KOPT-K1 (cell line): ENCODE measurements at regions not wholly inside any gene's neighbourhood (a gene's known extent, or its start where the extent isn't known, plus 50 kb on each side); places are given as distances from the start of the nearest gene placed in this dataset.

Experiments used
- H3K27ac ChIP-seq: fragments of 200-600 bp; sonication (generic); 2 replicates; pipeline ENCODE4 v1.5.1; 2016; ENCODE audit warnings: antibody characterized with exemption, mild to moderate bottlenecking, low read depth, low read length; ENCODE audit not compliant: poor library complexity, severe bottlenecking
- H3K36me3 ChIP-seq: fragments of 200-600 bp; sonication (generic); 2 replicates; pipeline ENCODE4 v1.5.1; 2017; ENCODE audit warnings: antibody characterized with exemption, mild to moderate bottlenecking, low read length, moderate library complexity; ENCODE audit not compliant: insufficient read depth
- H3K9me3 ChIP-seq: fragments of 200-600 bp; sonication (generic); 2 replicates; pipeline ENCODE4 v1.5.1; 2017; ENCODE audit warnings: antibody characterized with exemption, low read length, mild to moderate bottlenecking; ENCODE audit not compliant: insufficient read depth, poor library complexity, severe bottlenecking

DNA sequence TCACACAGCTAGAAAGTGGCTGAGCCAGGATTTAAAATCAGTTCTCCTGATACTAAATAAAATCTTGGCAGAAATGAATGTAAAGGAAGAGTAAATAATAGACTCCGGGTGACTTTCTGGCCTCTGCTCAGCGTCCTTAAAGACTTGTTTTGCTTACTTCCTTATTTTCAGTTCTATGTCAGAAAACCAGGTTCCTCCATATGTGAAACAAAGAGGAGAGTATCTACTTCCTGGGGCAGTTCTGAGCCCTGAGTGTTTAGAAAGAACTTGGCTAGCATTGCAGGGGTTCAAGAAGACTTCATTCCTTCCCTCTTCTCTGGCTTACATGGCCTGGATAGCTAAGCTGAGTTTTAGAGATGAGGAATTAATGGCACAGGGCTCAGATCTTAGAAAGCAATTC is 222.8 kb upstream of the TLE3 start:
- H3K27ac ChIP-seq = no peak overlapping the region
- no peaks in the 10 kb centered on the region for H3K9me3 ChIP-seq
- no peaks in the 10 kb centered on the region for H3K36me3 ChIP-seq

DNA sequence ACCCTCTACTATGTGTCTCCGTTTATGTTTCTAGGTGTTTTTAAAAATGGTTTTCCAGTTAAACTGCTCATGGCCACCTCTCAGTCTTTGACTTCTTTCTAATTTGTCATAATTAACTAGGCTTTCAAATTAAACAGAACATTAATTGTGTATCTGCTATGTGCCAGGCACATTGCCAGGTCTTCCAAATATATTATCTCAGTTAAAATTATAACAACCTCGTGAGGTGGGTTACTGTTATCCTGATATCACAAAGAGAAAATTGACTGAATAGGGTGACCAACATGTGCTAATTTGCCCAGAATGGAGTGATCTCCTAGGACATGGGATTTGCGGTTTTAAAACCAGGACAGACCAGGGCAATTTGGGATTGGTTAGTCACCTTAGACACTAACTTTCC is 222.4 kb upstream of the TLE3 start:
- H3K27ac ChIP-seq = no peak overlapping the region
- no peaks in the 10 kb centered on the region for H3K36me3 ChIP-seq
- no peaks in the 10 kb centered on the region for H3K9me3 ChIP-seq

DNA sequence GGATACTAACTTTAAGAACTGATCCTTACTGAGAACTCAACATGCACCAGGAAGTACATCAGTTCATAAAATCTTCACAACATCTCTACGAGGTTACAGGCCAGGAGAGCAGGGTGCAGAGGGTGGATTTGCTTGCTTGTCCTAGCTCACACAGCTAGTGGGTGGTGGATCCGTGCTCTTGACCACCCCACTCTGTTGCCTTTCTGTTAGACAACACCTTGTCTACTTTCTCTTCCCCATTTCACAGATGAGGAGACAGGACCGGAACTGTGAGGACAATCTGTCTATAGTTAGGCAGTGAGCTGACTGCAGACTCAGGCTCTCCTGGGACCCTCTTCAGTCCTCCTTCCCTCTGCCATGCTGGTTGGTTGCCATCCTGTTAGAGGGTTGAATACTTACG is 221.7 kb upstream of the TLE3 start:
- Histone ChIP-seq H3K27ac (no peak overlapping the region), H3K9me3 (no peaks in the 10 kb centered on the region)

DNA sequence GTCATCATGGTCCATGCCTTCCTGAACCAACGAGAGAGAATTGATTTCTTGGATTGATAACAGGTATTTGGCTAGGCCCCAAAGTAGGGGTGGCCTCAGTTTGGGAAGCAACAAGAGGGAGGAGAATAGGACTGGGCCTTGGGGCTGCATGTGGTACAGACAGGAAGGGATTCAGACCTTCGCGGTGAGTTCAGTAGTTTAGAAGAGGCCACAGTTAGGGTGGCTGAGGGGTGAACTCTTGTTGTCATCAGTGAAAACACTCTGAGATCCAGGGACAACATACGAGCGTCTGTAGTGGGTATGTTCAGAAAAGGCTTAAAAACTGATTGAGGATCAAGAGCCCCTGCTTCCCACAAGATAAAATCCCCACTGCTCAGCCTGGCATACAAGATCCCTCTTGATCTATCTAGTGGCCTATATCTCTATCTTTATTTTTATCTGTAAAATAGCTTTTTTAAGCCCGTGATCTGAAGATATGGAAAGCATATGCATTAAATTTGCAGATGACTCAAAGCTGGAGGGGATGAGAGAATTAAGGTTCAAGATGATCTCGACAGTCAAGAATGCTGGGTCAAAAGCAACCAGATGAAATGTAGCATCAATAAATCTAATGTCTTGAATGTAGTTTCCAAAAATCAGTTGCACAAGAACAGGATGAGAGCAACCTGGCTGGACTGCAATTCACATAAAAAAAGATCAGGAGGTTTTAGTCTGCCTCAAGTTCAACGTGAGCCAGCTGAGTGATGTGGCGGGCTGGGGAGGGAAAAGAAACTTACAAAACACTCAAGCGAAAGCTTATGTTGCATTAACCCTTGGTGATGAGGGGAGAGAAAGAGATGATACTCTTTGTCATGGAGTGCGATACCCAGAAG is 221.1 kb upstream of the TLE3 start:
- Histone ChIP-seq H3K27ac (peak overlapping the region; percentile 10), H3K9me3 (no peaks in the 10 kb centered on the region), H3K36me3 (no peaks in the 10 kb centered on the region)

More for the DNA sequence above, 221.7 kb upstream of the TLE3 start:
- no peaks in the 10 kb centered on the region for H3K36me3 ChIP-seq

DNA sequence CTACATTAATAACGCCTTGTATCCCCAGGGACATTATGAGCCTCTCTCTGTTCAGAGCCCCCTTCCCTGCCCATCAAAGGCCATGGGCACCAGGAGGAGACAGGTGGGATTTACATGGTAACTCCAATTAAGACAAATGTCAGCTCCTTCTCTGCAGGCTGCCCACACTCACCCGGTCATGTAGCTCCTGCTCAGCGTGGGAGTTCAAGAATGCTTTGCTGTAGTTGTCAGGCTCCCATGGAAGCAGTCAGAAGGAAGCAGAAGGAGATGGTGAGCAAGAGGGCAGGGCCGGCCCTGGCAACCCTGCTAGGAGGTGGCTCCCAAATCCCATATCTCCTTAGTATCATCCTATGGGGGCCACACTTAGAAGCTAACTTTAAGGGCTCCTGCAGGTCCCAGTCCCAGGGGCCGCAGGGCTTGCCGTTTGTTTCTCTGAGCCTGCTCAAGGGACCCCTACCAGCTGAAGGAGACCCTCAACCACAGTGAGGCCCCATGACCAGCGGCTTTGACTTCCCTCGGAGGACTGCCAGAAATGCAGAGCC is 218.4 kb upstream of the TLE3 start:
- H3K9me3 ChIP-seq = no peaks in the 10 kb centered on the region
- no peaks in the 10 kb centered on the region for H3K36me3 ChIP-seq
- H3K27ac ChIP-seq = no peak overlapping the region

DNA sequence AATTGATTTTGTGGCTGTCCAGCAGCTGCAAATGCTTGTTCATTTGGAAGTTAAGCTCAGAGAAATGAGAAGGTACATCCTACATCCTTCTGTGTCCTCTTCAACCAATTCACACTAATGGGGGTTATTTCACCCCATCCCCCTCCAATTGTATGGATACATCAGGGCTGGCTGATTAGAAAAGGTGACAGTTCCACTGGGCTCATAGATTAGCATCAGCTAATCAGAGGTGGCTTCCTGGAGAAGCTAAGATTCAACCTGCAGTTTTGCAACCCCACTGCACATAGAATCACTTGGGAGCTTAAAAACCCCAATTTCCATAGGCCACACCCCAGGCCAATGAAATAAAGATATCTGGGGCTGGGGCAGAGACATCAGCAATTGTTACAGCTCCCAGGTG is 217.7 kb upstream of the TLE3 start:
- H3K27ac ChIP-seq = no peak overlapping the region
- no peaks in the 10 kb centered on the region for H3K36me3 ChIP-seq
- no peaks in the 10 kb centered on the region for H3K9me3 ChIP-seq

DNA sequence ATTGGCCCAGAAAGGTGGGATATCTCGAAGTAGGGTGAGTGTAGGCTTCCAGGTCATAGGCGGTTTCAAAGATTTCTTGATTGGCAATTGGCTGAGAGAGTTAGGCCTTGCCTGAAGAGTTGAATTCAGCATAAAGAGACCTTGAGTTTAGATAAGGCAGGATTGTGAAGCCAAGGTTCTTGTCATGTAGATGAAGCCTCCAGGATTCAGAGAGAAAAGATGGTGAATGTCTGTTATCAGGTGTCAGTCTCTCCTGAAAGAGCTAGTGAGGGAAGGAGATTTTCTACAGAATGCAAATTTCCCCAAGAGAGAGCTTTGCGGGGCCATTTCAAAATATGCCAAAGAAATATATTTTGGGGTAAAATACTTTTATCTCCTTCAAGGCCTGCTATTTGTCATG is 217.0 kb upstream of the TLE3 start:
- Histone ChIP-seq H3K27ac (no peak overlapping the region), H3K36me3 (no peaks in the 10 kb centered on the region), H3K9me3 (no peaks in the 10 kb centered on the region)

DNA sequence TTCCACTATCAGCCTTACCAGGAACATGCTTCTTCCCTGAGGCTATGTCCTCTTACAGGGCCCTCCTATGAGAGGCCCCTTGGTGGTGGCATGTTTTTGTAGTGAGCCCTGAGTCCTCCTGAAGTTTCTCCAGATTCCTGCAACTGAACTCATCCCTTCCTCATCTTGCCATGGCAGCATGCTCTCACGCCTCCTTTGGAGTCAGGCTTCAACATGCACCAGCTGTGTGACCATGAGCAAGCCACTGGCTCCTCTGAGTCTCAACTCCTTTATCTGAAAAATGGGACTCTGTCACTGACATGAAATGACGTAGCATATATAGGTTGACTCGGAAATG is 216.3 kb upstream of the TLE3 start:
- Histone ChIP-seq H3K27ac (no peak overlapping the region), H3K36me3 (no peaks in the 10 kb centered on the region), H3K9me3 (no peaks in the 10 kb centered on the region)

DNA sequence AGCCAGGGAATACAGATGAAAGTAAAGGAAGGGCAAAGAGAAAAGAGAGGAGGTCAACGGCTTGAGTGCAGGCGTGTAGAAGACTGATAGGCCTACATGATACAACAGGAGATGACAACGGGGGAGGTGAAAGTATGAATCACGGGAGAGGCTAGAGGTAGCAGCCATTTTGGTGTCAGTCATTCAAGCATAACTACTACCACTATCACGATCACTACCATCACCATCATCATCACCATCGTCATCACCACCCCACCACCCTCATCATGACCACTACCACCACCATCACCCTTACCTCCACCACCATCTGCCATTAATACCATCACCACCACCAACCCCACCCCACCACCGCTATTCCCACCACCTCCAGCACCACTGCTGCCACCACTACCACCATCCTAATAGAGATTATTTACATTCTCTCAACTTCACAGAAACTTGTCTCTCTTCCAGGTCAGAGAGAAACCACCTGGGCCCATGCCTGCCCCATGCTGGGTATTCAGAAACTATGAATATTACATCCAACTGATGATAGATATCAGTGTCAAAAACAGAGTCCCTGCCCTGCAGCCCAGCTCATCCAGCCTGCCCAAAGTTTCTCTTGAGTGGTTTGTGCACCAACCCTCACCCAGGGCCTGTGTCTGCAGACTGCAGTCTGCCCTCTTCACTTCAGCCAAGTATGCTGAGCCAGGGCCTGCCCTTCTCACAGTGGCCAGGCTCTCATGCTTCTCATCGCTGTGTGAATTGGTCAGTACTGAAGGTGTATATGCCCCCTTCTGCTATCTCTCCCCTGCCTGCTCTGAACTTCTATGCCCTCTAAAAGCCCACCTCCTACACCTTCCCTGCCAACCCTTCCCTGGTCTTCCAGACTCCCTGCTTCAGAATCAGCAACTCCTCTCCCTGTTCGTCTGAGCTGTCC is 215.6 kb upstream of the TLE3 start:
- H3K9me3 ChIP-seq = no peaks in the 10 kb centered on the region
- no peak overlapping the region for H3K27ac ChIP-seq
- H3K36me3 ChIP-seq = no peaks in the 10 kb centered on the region

DNA sequence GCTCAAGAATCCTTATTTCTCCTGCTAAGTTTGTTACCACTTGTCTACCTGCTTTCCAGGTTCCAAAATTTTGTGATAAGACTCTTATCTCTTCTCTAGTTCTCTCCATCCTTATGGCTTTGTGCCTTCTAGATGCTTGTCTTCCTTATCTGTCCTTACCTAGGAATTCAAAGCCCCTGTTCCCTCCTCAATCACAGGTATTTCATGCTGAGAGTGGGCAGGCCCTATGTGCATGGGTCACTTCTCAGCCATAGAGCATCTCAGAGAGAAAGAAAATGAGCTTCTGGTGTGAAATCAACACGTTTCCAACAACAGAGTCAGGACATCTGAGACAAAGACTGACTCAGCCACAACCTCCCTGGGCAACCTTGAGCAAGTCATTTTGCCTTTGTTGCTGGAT is 214.1 kb upstream of the TLE3 start:
- Histone ChIP-seq H3K9me3 (no peaks in the 10 kb centered on the region), H3K36me3 (no peaks in the 10 kb centered on the region), H3K27ac (peak overlapping the region; percentile 15)

DNA sequence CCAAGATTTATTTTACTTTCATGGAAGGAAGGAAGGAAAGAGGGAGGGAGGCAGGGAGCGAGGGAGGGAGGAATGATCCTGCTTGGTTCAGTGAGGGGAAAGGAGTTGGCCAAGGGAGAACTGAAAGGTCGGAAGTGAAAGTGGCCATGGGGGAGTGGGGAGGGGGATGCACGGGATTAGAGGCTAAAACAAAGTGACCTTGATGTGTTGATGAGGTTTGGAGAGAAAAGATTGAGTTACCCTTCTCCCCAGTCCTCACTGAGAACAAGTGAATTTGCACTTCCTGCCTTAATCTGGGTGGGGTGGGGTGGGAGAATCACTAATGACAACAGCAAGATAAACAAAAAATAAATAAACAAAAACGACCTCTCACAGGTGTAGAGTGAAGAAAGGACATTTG is 212.0 kb upstream of the TLE3 start:
- no peaks in the 10 kb centered on the region for H3K36me3 ChIP-seq
- peak overlapping the region; percentile 24 for H3K27ac ChIP-seq
- no peaks in the 10 kb centered on the region for H3K9me3 ChIP-seq

DNA sequence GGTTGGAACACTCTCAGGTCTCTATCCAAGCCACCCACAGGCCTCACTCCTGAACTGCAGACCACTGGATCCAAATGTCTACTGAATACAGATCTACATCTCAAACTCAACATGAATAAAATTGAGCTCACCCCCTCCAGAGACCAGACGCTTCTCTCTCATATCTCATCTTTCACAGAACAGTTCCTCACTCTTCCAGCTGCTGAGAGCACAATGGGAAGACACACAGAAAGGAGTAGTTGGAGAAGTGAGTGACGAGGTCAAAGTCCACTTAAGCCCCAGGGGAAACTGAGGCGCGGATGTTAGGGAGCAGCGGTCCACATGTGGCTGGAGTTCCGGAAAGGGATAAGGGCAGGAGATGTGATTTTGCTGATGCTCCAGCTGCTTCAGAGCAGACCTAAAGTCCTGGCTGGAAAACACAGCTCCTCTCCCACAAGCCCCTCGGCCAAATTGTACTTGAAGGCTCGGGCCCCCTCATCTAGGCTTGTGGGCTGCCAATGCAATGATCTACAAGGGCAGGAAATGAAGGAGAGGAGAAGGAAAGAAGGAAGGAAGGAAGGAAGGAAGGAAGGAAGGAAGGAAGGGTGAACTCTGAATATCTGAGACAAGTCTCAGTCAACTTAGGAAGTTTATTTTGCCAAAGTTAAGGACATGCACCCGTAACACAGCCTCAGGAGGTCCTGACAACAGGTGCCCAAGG is 211.2 kb upstream of the TLE3 start:
- H3K9me3 ChIP-seq = no peaks in the 10 kb centered on the region
- peak overlapping the region; percentile 64 for H3K27ac ChIP-seq
- no peaks in the 10 kb centered on the region for H3K36me3 ChIP-seq

DNA sequence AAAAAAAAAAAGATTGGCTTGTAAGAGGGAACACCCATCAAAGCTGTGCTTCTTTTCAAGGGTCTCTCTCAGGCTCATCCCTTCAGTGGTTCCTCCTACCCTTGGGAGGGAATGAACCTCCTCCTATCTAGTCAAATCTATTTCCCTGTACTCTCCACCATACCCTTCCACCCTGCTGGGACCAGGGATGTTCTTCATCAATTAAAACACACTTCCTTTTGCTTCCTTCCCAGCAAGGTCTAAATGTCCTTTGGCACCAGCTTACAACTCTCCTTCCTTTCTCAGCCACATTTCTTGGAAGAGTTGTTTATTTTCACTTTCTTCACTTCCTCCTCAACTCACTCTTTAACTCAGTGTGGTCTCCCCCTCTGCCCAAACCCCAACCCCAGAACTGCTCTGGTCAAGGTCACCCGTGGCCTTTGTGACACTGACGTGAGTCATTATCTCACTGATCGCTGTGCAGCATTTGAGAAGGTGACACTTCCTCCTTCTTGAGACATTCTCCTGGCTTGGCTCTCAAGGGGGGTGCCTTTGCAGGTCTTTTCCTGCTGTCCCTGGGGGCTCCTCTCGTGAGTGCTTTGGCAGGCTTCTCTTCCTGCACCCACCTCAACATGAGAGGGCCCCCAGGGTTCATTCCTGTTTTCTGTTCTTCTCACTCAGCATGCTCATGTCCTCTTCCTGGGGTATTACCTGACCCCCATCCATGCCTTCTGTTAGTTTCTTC is 210.5 kb upstream of the TLE3 start:
- H3K27ac ChIP-seq = peak overlapping the region; percentile 64
- H3K9me3 ChIP-seq = no peaks in the 10 kb centered on the region
- no peaks in the 10 kb centered on the region for H3K36me3 ChIP-seq

DNA sequence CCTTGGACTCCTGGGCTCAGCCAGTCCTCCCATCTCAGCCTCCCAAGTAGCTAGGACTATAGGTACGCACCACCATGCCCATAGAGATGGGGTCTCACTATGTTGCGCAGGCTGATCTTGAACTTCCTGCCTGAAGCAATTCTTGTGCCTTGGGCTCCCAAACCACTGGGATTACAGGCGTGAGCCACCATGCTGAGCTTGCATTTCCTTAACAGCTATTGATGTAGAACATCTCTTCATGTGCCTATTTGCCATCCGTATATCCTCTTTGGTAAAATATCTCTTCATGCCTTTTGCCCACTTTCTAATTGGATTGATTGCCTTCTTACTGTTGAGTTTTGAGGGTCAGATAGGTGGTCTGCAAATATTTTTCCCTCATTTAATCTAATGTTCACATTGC is 208.9 kb upstream of the TLE3 start:
- H3K27ac ChIP-seq = no peak overlapping the region
- H3K36me3 ChIP-seq = no peaks in the 10 kb centered on the region
- no peaks in the 10 kb centered on the region for H3K9me3 ChIP-seq
